Urinary bladder (tissue), 3 donors: ENCODE measurements at regions not wholly inside any gene's neighbourhood (a gene's known extent, or its start where the extent isn't known, plus 50 kb on each side); places are given as distances from the start of the nearest gene placed in this dataset.
"Not testable (repeated sequence)": the region's sequence is repeated elsewhere in the genome, so short reads cannot be mapped to it uniquely, and the experiment has no call there.

Source experiments
- DNase-seq: peaks from one replicate; pipeline ENCODE4 v3.0.0-alpha.2; 2015; ENCODE audit errors: extremely low spot score
- H3K27ac ChIP-seq: one replicate; pipeline ENCODE4 v1.5.1; 2013; ENCODE audit warnings: low read depth, mild to moderate bottlenecking, moderate library complexity
- H3K36me3 ChIP-seq: one replicate; pipeline ENCODE4 v1.6.1; 2013; ENCODE audit warnings: mild to moderate bottlenecking, moderate library complexity; ENCODE audit not compliant: insufficient read depth
- H3K4me1 ChIP-seq: one replicate; pipeline ENCODE4 v1.6.1; 2013; ENCODE audit warnings: mild to moderate bottlenecking, moderate library complexity; ENCODE audit not compliant: insufficient read depth
- H3K4me3 ChIP-seq: one replicate; pipeline ENCODE4 v1.5.1; 2013; ENCODE audit warnings: low read depth, low read length
- WGBS: extraction: QIAGEN DNeasy Blood & Tissue Kit; methylation state at CpG from one replicate; pipeline ENCODE4 v1.1.7; 2013; 5-methylcytosine and 5-hydroxymethylcytosine counted together
- donor health status: healthy with polysubstance abuse.
- donor health status: healthy.

DNA sequence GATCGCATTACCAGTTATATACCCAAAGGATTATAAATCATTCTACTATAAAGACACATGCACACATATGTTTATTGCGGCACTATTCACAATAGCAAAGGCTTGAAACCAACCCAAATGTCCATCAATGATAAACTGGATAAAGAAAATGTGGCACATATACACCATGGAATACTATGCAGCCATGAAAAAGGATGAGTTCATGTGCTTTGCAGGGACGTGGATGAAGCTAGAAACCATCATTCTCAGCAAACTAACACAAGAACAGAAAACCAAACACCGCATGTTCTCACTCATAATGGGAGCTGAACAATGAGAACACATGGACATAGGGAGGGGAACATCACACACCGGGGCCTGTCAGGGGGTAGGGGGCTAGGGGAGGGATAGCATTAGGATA lies 495.8 kb downstream of the AACS start:
- DNase-seq, H3K4me1 ChIP-seq, H3K36me3 ChIP-seq, H3K27ac ChIP-seq, H3K4me3 ChIP-seq: not testable (repeated sequence)
- 93% methylated on average over 5 of the region's 5 CpGs for WGBS

DNA sequence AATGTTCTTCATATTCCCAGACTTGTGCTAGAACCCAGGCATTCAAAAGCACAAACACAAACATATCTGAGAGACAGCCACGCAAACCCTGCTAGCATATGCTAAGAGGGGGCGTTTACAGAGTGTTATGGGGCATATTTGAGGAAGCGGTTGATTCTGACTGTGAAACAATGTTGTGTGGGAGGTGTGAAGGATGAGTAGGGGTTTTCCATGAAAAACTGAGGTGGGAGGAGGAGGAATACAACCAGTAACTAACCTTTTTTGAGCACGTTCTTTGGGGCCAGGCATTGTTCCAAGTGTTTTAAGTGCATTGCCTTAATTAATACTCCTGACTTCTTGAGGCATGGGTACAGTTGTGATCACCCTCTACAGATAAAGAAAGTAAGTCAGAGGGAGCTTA lies 499.5 kb downstream of the AACS start:
- 78% methylated on average over 4 of the region's 4 CpGs for WGBS

DNA sequence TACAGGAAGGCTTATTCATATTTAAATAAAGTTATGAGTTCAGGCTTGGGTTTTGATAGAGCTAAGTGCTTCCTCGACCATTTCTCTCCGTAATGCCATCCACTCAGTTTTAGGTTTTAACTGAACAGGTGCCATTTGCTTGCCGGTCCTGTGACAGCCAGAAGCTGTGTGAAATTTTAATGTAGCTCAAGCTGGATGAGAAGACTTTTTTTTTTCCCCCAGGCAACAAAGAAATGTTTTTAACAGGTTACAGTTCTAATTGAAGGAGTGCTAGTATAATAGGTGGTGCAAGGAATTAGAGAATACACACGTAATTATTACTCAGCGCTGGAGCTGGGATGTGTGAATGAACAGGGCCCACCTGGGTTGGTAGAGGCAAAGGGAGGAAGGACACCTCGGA lies 502.3 kb downstream of the AACS start:
- DNase-seq, result no peak
- Histone ChIP-seq H3K27ac (no peak overlapping the region), H3K4me1 (no peaks in the 10 kb centered on the region), H3K4me3 (no peak overlapping the region), H3K36me3 (no peaks in the 10 kb centered on the region)
- WGBS, result 69% methylated on average over 6 of the region's 6 CpGs

More for the DNA sequence above, 499.5 kb downstream of the AACS start:
- DNase-seq, result no peak
- Histone ChIP-seq H3K4me1 (no peaks in the 10 kb centered on the region), H3K27ac (no peak overlapping the region), H3K36me3 (no peaks in the 10 kb centered on the region), H3K4me3 (no peak overlapping the region)

DNA sequence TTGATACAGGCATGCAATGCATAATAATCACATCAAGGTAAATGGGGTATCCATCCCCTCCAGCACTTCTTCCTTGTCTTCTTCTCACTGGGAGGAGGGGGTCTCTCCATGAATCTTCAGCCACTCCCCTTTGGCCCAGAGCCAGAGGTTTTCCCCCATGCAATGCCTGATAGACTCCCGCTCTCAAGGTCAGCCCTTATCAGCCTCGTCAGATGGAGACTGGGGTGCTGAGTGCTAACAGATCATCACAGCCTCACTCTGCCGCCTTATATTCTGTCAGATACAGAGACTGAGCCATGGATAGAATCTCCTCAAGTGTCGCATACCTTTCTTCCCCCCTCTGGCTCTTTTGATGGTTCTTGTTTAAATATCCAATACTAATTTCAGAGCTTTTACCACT lies 503.1 kb downstream of the AACS start:
- Histone ChIP-seq H3K4me1 (no peaks in the 10 kb centered on the region), H3K36me3 (no peaks in the 10 kb centered on the region), H3K27ac (no peak overlapping the region), H3K4me3 (no peak overlapping the region)
- 29% methylated on average over 4 of the region's 4 CpGs for WGBS
- no peak for DNase-seq

DNA sequence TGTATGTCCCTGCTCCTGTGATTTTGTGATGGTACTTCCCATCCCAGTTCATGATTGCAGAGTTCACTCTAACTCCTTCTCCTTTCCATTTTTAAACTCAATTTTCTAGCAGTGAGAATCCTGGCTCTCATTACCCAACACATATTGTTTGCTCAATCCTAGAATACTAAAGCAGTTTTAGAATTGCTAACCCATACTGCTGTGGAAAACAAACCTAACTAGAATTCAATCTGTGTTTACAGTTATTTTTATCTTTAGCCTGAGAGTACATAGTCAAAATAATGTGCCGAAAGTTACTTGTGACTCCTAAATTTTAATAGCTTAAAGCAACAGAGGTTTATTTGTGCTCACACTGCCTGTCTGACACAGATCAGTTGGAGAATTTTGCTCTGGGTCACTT lies 508.0 kb downstream of the AACS start:
- H3K4me1 ChIP-seq, result no peaks in the 10 kb centered on the region
- no peak overlapping the region for H3K4me3 ChIP-seq
- H3K27ac ChIP-seq, result no peak overlapping the region
- no peak for DNase-seq
- 52% methylated on average over 1 of the region's 1 CpG for WGBS
- no peaks in the 10 kb centered on the region for H3K36me3 ChIP-seq

DNA sequence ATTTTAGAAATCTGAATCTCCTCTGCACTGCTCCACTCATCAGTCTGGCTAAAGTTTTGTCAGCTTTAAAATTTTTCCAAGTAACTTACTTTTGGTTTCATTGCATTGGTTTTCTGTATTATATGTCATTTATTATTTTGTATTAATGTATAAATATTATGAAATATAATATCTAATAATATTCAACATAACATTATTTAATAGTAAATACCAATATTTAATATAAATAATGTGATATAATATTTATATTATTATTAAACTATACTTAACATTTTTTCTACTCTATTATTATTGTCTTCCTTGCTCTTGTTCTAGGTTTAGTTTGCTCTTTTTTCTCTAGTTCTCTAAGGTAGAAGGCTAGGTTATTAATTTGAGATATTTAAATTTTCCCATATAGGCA lies 512.1 kb downstream of the AACS start:
- no peaks in the 10 kb centered on the region for H3K4me1 ChIP-seq
- H3K27ac ChIP-seq, result no peak overlapping the region
- H3K36me3 ChIP-seq, result no peaks in the 10 kb centered on the region
- no peak overlapping the region for H3K4me3 ChIP-seq
- DNase-seq, result no peak

DNA sequence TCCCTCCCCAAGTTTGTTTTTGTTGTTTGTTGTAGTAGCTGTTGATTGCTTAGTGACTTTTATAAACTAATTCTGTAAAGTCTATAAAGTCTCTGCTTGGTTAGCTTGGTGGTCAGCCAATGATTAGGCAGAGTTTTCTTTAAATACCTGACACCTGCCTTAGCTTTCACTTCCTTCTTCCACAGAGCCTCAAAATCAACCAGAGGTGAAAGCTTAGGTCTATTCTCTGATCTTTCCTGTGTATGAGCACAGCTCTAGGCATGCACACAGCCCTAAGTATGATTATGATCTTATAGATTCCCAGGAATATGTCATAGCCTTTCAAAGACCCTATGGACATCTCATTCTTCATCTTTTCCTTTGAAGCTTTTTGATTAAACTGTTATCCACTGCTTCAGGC lies 514.7 kb downstream of the AACS start:
- DNase-seq, result no peak
- Histone ChIP-seq H3K4me3 (no peak overlapping the region), H3K4me1 (no peaks in the 10 kb centered on the region)

DNA sequence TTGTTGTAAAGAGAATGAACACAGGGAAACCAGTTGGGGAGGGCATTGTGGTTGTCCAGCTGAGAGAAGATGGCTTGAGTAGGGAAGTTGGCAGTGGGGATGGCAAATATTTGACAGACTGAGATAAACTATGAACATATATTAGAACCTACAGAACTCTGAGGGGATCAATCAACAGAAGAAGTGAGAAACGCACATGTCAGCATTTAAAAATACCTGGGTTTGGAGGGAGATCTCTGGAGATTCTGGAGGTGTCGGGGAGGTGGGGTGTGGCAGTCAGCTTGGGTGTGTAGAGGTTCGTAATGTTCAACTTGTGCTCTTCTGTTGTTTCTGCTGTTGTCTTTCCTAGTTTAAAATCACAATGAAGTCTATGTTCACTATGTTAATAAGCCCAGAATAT lies 517.8 kb downstream of the AACS start:
- 79% methylated on average over 3 of the region's 3 CpGs for whole genome bisulfite sequencing
- Histone ChIP-seq H3K4me1 (no peaks in the 10 kb centered on the region), H3K36me3 (no peaks in the 10 kb centered on the region), H3K27ac (no peak overlapping the region), H3K4me3 (no peak overlapping the region)
- no peak for DNase-seq

More for the DNA sequence above, 514.7 kb downstream of the AACS start:
- H3K27ac ChIP-seq, result no peak overlapping the region
- H3K36me3 ChIP-seq, result no peaks in the 10 kb centered on the region

DNA sequence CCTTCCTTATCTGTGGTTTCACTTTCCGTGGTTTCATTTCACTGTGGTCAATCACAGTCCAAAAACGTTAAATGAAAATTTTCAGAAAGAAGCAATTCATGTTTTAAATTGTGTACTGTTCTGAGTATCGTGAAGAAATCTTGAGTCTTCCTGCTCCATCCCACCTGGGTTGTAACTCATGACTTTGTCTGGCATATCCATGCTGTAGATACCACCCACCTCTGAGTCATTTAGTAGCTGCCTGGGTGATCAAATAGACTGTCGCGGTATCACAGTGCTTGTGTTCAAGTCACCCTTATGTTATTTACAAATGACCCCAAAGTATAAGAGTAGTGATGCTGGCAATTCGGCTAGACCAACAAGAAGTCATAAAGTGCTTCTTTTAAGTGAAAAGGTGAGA lies 521.2 kb downstream of the AACS start:
- DNase-seq, result no peak
- Histone ChIP-seq H3K27ac (no peak overlapping the region), H3K4me3 (no peak overlapping the region), H3K36me3 (no peaks in the 10 kb centered on the region), H3K4me1 (no peaks in the 10 kb centered on the region)
- WGBS, result 75% methylated on average over 6 of the region's 6 CpGs

DNA sequence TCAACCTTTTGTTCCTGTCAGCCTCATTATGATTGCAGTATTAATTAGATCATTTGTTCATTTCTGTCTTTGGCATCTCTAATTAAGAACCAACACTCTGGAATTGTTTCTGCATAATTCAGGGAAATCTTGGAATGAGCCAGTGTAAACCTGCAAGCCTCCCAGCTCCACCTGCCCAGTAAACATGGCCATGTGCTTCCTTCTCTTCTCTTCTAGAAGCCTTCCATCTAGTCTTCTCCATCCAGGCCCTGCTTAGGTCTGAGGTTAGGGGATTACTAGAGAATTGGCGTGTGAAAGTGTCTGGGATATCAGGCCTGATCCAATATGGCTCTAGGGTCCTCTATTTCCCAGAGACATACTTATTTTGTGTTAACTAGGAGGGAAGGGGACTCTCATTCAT lies 528.0 kb downstream of the AACS start:
- Histone ChIP-seq H3K36me3 (no peaks in the 10 kb centered on the region), H3K4me1 (no peaks in the 10 kb centered on the region), H3K27ac (no peak overlapping the region), H3K4me3 (no peak overlapping the region)
- WGBS, result 83% methylated on average over 1 of the region's 1 CpG
- DNase-seq, result no peak

DNA sequence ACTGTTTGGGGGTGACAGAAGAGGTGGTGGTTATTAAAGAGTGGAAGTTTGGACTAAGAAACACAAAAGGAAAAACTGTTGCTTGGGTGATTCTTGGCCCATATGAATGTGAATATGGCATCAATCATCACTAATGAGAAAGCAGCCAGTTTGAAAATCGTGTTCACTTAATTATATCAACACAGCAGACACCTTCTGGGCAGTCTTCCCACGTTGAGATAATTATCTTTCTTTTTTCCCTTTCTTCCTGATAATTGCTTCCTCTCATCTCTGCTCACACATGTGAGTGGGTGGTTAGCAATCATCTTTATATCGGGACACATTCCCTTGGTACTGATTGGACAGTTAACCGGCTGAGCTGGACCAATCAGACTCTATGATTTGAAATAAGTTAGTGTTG lies 539.7 kb downstream of the AACS start:
- no peaks in the 10 kb centered on the region for H3K36me3 ChIP-seq
- DNase-seq, result no peak

DNA sequence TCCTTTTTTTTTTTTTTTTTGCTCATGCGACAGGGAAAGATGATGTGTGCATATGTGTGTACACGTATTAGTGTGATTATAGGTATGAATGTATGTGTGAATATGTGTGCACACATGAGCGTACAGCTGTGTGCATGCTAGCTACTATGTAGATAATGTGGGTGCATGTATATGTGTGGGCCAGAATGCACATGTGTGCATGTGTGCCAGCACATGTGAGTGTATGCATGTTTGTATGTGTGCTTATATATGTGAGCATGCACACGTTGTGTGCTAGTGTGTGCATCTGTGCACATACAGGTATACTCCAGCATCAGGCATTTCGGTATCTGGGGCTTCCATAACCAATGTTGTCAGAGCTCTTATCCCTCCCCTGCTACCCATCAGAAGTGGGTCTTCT lies 541.1 kb downstream of the AACS start:
- WGBS, result 90% methylated on average over 5 of the region's 5 CpGs
- H3K4me3 ChIP-seq, result no peak overlapping the region
- no peaks in the 10 kb centered on the region for H3K4me1 ChIP-seq
- DNase-seq, result no peak
- H3K36me3 ChIP-seq, result no peaks in the 10 kb centered on the region
- H3K27ac ChIP-seq, result no peak overlapping the region

More for the DNA sequence above, 539.7 kb downstream of the AACS start:
- Histone ChIP-seq H3K27ac (no peak overlapping the region), H3K4me1 (no peaks in the 10 kb centered on the region), H3K4me3 (no peak overlapping the region)
- WGBS, result 66% methylated on average over 4 of the region's 4 CpGs

DNA sequence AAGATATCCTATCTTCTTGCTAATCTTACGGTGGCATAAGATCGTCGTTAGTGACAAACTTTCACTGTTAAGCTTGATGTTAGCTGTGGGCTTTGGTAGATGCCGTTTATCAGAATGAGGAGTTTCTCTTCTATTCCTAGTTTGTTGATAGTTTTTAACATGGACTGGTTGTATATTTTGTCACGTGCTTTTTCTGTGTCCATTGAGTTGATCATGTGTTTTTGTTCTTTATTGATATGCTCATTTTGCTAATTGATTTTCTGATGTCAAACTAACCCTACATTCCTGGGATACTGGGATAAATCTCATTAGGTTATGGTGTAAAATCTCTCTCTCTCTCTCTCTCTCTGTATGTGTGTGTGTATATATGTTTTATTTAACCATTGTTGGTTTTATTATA lies 545.1 kb downstream of the AACS start:
- no peak overlapping the region for H3K27ac ChIP-seq
- H3K36me3 ChIP-seq, result no peaks in the 10 kb centered on the region
- WGBS, result 69% methylated on average over 5 of the region's 5 CpGs
- H3K4me3 ChIP-seq, result no peak overlapping the region
- H3K4me1 ChIP-seq, result no peaks in the 10 kb centered on the region
- no peak for DNase-seq

DNA sequence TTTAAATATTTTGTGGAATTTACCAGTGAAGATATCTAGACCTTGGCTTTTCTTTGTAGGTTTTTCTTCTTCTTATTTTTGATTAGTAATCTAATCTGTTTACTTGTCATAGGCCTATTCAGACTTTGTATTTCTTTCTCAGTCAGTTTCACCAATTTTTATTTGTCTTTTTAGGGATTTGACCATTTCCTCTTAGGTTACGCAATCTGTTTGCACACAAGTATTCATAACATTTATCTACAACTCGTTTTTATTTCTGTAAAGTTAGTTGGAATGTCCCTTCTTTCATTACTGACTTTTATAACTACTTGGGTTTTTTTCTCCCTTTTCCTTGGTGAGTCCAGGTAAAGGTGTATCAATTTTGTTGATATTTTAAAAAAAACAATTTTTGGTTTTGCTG lies 545.7 kb downstream of the AACS start:
- Histone ChIP-seq H3K4me1 (no peaks in the 10 kb centered on the region), H3K27ac (no peak overlapping the region), H3K4me3 (no peak overlapping the region), H3K36me3 (no peaks in the 10 kb centered on the region)
- WGBS, result 53% methylated on average over 2 of the region's 2 CpGs
- no peak for DNase-seq

DNA sequence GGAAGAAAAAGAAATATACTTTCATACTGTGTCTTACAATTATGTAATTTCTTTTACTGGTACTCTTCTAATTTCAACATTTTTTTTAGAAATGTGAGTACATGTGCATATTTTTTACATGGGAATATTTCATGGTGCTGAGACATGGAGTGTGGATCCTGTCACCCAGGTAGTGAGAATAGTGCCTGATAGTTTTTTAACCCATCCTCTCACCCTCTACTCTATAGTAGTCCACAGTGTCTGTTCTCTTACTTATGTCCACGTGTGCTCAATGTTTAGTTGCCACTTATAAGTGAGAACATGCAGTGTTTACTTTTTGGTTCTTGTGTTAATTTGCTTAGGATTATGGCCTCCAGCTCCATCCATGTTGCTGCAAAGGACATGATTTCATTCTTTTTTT lies 548.8 kb downstream of the AACS start:
- 84% methylated on average over 1 of the region's 1 CpG for WGBS

More for the DNA sequence above, 548.8 kb downstream of the AACS start:
- Histone ChIP-seq H3K27ac (no peak overlapping the region), H3K4me3 (no peak overlapping the region), H3K4me1 (no peaks in the 10 kb centered on the region), H3K36me3 (no peaks in the 10 kb centered on the region)
- no peak for DNase-seq
